DMS79 (cell line): ENCODE measurements at regions not wholly inside any gene's neighbourhood (a gene's known extent, or its start where the extent isn't known, plus 50 kb on each side); places are given as distances from the start of the nearest gene placed in this dataset.
"Not testable (repeated sequence)": the region's sequence is repeated elsewhere in the genome, so short reads cannot be mapped to it uniquely, and the experiment has no call there.

Experiments
- DNase-seq: peaks from one replicate; lab custom pipeline; 2025; lab: John Stamatoyannopoulos, UW

- no peak for DNase-seq
Measured at GRCh38 chr20:48154040-48154765, 368.9 kb upstream of the SULF2 start.

- peak; percentile 36 for DNase-seq
Measured at GRCh38 chr20:48153523-48153922, 368.2 kb upstream of the SULF2 start.

DNA sequence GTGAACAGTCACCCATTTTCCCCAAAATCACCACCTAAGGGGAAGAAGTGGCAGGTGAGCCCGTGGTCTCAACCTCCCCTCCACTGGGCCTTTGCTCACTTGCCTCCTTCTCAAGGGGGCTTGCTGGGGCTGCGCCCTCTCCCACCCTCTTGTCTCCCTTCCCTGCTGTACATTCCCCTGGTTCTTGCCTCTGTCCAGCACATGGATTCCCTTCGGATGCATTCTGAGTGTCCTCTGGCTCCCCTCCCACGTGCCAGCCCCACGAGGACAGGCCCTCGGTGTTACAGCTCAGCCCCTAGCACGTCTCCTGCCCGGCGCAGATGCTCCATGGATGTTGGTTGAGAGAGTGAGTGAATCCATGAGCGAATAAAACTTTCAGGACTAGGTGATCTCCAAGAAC is 367.8 kb upstream of the SULF2 start:
- no peak for DNase-seq

- DNase-seq: no peak
Measured at GRCh38 chr20:48150568-48150967, 365.3 kb upstream of the SULF2 start.

GRCh38 chr20:48149902-48150301 is 364.6 kb upstream of the SULF2 start:
- peak; percentile 1 for DNase-seq

GRCh38 chr20:48148916-48149672 is 363.8 kb upstream of the SULF2 start:
- no peak for DNase-seq

- no peak for DNase-seq
Measured at GRCh38 chr20:48148020-48148419, 362.7 kb upstream of the SULF2 start.

GRCh38 chr20:48147311-48147710 is 362.0 kb upstream of the SULF2 start:
- DNase-seq: no peak

- DNase-seq: no peak
Measured at GRCh38 chr20:48146877-48147276, 361.6 kb upstream of the SULF2 start.

GRCh38 chr20:48146308-48146707 is 361.0 kb upstream of the SULF2 start:
- no peak for DNase-seq

- no peak for DNase-seq
Measured at GRCh38 chr20:48143435-48144081, 358.3 kb upstream of the SULF2 start.

DNA sequence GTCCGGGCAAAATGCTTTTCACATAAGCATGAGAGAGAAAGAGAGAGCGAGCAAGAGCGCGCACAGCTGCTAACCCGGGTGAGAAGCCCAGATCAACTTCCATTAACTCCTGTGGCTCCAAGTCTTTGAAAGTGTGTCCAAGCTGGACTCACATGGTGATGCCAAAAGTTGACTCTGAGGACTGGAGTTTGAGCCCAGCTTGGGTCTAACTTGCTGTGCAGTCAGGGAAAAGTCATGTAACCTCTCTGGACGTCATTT is 357.2 kb upstream of the SULF2 start:
- DNase-seq: no peak

- peak; percentile 55 for DNase-seq
Measured at GRCh38 chr20:48141660-48142515, 356.6 kb upstream of the SULF2 start.

DNA sequence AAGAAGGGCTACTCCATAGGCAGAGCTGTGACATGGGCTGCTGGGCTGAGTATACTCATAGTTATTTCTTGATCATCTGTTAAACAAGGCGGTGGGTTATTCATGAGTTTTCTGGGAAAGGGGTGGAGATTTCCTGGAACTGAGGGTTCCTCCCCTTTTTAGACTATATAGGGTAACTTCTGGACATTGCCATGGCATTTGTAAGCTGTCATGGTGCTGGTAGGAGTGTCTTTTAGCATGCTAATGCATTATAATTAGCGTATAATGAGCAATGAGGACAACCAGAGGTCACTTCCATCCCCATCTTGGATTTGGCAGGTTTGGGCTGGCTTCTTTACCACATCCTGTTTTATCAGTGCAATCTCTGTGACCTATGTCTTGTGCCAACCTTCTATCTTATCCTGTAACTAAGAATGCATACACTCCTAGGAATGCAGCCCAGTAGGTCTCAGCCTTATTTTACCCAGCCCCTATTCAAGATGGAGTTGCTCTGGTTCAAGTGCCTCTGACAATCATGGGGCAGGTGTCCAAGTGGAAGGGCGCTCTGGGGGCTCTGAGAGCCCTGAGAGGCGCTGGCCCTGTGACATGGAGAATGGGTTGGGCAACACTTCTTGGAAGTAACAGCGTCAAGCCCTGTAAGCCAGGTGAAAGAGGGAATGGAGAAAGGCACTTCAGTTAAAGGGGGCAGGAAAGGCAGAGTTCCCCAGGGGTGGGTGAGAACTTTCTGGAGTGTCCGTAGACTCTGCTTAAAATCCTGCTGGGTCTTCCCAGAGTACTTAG is 354.2 kb upstream of the SULF2 start:
- no peak for DNase-seq

- DNase-seq: no peak
Measured at GRCh38 chr20:48132834-48133233, 347.6 kb upstream of the SULF2 start.

- no peak for DNase-seq
Measured at GRCh38 chr20:48131581-48131980, 346.3 kb upstream of the SULF2 start.

- DNase-seq: no peak
Measured at GRCh38 chr20:48129345-48129942, 344.2 kb upstream of the SULF2 start.

GRCh38 chr20:48128436-48128835 is 343.2 kb upstream of the SULF2 start:
- no peak for DNase-seq

DNA sequence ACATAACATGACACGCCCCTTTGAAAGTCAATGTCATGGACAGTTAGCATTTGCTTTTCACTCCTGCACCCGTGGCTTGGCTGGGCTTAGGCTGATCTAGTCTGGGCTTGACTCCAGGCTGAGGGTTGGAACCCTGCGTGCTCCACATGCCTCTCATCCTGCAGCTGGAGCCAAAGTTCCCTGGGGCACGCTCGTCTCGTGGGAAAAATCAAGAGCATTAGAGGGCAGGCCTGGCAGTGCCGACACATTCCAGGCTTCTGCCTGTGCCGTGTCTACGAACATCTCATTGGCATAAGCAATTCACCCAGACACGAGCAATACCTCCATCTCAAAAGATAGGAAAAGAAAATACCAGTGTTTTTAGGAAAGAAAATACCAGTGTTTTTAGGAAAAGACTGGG is 342.7 kb upstream of the SULF2 start:
- peak; percentile 11 for DNase-seq

GRCh38 chr20:48127133-48127532 is 341.9 kb upstream of the SULF2 start:
- not testable (repeated sequence) for DNase-seq

GRCh38 chr20:48126227-48126740 is 341.0 kb upstream of the SULF2 start:
- no peak for DNase-seq
